AG09309 (cell line): ENCODE measurements at regions not wholly inside any gene's neighbourhood (a gene's known extent, or its start where the extent isn't known, plus 50 kb on each side); places are given as distances from the start of the nearest gene placed in this dataset.

ENCODE experiments used
- DNase-seq: peaks from one replicate; pipeline ENCODE4 v3.0.0-alpha.2; 2010; ENCODE audit warnings: low read depth
- H3K4me3 ChIP-seq: 2 replicates; pipeline ENCODE4 v1.5.1; 2011; ENCODE audit warnings: mild to moderate bottlenecking, low read depth, low read length, moderate library complexity; ENCODE audit not compliant: control insufficient read depth
- TF ChIP-seq, protein P1 (sequence below): IDR thresholded peaks from 2 replicates; pipeline ENCODE4 v1.5.1; 2011; ENCODE audit warnings: mild to moderate bottlenecking, low read depth, low read length, inconsistent platforms; ENCODE audit not compliant: insufficient read depth, control insufficient read depth; ENCODE audit errors: missing control alignments

DNA sequence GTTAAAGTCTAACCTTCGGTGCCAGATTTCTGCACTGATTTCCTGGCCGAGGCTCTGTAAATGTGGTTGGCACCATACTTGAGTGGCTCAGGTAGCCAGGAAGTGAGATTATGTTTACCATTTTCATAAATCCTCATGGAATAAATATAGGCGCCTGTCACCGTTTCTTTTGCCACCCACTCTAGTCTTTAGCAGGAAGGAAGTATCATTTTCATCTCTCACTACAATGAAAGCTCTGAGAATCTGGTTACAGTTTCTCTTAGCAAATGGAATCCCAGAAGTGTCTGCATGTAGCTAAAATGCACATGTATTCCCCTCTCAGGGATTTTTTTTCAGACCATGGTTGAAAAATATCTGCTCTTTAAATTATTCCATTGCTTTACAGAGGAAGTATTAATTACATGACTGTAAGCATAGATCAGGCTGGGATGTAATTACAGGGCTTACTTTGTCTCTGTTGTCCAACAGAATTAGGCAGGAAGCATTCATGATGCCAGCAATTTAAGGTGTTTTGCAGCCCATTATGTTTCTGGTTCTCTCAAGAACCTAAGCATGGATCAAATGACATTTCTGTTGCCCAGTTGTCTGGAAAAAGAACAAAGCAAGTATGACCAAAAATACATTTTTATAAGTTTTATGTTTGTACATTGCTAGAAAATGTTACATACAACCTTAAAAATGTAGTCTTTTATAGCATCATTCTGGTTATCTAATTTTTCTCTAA is 221.7 kb upstream of the SPRY2 start:
- TF ChIP-seq, protein P1, sequence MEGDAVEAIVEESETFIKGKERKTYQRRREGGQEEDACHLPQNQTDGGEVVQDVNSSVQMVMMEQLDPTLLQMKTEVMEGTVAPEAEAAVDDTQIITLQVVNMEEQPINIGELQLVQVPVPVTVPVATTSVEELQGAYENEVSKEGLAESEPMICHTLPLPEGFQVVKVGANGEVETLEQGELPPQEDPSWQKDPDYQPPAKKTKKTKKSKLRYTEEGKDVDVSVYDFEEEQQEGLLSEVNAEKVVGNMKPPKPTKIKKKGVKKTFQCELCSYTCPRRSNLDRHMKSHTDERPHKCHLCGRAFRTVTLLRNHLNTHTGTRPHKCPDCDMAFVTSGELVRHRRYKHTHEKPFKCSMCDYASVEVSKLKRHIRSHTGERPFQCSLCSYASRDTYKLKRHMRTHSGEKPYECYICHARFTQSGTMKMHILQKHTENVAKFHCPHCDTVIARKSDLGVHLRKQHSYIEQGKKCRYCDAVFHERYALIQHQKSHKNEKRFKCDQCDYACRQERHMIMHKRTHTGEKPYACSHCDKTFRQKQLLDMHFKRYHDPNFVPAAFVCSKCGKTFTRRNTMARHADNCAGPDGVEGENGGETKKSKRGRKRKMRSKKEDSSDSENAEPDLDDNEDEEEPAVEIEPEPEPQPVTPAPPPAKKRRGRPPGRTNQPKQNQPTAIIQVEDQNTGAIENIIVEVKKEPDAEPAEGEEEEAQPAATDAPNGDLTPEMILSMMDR, result no peak
- H3K4me3 ChIP-seq, result no peak overlapping the region
- no peak for DNase-seq

DNA sequence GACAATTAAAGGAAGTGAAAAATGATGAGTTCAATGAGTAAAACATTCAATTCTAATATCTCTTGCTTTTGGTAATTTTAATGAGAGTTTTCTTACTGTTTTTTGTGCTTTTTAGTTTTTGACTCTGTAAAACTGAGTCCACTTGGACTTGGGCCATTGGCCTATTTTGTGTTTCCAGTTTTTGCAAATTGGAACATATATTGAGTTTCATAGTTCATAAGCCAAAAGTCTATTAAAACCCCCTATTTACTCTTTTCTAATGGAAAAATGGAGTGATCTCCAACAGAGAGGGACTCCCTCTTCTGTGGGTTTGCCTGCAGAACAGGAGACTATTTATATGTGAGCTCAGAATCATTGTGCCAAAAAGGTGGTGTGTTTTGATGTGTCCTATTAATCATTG is 219.7 kb upstream of the SPRY2 start:
- no peak overlapping the region for H3K4me3 ChIP-seq
- DNase-seq, result no peak
- TF ChIP-seq, protein P1, result no peak

DNA sequence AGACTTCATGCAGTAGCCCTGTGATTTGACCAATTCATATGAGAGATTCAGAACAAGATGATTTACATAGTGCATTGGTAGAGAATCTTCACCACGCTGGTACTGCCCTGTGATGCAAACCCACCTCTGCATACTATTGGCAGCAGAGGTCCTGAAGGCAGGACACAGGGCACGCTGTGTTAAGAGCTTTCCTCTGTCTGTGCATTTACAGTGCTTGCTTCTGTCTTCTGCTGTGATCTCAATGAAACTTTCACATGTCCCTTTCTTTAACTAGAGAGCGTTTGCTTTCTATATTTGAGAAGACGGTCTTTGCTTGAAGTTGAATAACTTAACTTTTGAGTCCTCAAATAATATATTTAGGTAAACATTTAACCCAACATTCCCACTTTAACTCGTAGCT is 219.0 kb upstream of the SPRY2 start:
- H3K4me3 ChIP-seq, result no peak overlapping the region
- TF ChIP-seq, protein P1, result no peak
- no peak for DNase-seq

DNA sequence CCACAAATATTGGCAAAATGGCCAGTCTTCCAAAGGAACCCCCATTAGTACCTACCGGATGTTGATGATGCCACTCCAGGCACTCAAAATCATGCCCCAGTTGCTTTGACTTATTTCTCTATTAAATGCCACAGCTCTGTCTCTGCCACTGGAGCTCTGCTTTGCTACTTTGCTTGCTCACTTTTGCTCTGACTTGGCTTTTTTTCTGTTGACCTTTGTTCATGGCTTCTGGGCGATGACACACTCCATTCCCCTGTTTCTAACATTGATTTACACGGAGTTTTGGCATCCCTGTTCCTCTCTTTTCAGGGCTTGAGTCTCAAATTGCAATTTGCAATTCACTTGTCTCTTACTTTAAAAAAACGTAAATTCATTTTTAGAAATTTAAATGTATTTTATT is 217.1 kb upstream of the SPRY2 start:
- TF ChIP-seq, protein P1, result no peak
- no peak for DNase-seq
- H3K4me3 ChIP-seq, result no peak overlapping the region

DNA sequence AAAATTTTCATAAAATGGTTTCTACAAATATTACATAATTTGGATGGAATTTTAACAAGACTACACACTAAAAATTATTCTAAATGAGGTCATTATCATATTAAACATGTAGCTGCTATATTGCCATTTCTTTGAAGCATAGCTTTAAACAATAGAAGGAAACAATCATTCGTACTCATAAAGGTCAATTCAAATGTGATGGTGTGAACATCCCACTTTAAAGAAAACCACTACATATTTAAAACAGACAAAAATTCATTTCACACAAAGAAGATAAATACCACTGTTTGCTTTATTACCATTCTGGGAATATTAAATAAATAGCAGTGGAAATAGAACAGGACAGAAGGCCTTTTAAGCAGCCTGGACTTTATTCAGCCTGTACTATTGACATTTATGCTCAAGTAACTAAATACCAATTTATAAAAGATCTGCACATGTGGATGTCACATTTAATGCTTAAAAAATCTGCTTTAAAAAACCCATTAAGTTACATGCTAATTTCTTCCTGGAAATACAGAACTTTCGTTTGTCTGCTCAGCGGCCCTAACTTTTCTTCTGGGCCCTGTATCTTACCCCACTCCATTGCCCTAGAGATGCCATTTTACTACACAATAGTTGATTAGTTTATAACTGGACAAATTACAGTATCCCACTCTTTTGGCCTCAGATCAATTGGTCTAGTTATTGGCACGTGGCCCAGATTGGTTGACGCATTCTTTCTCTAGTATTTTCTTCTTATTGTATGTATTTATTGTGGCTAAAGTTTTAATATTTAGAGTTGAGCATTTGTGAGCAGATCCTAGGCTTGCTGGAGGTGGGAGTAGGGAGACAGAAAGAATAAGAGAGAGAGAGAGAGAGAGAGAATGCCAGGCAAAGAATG is 215.1 kb upstream of the SPRY2 start:
- TF ChIP-seq, protein P1, result no peak
- H3K4me3 ChIP-seq, result no peak overlapping the region
- no peak for DNase-seq

DNA sequence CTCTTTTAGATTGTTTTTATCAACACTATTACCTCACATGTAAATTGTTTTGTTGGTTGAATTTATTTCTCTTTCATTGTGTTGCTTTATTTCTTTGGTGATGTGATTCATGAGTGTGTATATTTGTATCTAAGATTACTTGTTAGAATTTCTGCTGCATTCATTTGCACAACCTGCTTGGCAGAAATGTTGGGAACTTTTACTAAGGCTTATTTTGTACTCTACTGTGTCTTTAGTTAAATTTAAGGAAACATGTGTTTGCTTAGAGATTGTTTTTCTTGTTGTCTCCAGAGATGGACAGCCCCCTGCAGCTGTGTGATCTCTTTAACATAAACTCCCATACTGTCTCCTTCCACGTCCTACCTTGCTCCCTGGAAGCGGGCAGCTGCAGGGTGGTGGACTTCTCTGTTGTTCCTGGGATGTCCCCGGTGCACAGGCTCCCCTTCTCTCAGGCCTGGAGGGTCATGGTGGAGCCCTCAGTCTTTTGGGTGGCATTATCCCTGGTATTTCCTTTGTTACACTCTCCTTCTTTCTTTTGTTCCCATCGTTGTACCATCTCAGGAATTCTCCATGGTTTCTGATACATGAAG is 212.0 kb upstream of the SPRY2 start:
- DNase-seq, result no peak
- TF ChIP-seq, protein P1, result no peak
- H3K4me3 ChIP-seq, result no peak overlapping the region
